Chondrocyte (in vitro differentiated cells): ENCODE measurements at regions not wholly inside any gene's neighbourhood (a gene's known extent, or its start where the extent isn't known, plus 50 kb on each side); places are given as distances from the start of the nearest gene placed in this dataset.

ENCODE experiments used
- DNase-seq: peaks from one replicate; pipeline ENCODE4 v3.0.0; 2021; ENCODE audit warnings: mixed read lengths, low spot score
- H3K27ac Mint-ChIP-seq: one replicate; pipeline ENCODE4 v1.8.0; 2021; ENCODE audit warnings: mild to moderate bottlenecking, moderate library complexity, mixed read lengths; ENCODE audit not compliant: unreplicated experiment
- H3K27me3 Mint-ChIP-seq: 2 replicates; pipeline ENCODE4 v1.8.0; 2021; ENCODE audit warnings: low read depth, mixed read lengths
- H3K36me3 Mint-ChIP-seq: 2 replicates; pipeline ENCODE4 v1.8.0; 2021; ENCODE audit warnings: low read depth, mixed read lengths
- H3K4me1 Mint-ChIP-seq: 2 replicates; pipeline ENCODE4 v1.8.0; 2021; ENCODE audit warnings: low read depth, mild to moderate bottlenecking, mixed read lengths
- H3K4me3 Mint-ChIP-seq: one replicate; pipeline ENCODE4 v1.8.0; 2021; ENCODE audit warnings: mild to moderate bottlenecking, moderate library complexity, mixed read lengths; ENCODE audit not compliant: unreplicated experiment
- H3K9me3 Mint-ChIP-seq: 2 replicates; pipeline ENCODE4 v1.8.0; 2021; ENCODE audit warnings: low read depth, mixed read lengths
- TF ChIP-seq, protein P1 (sequence below): fragments of 200-600 bp; sonication (generic); IDR thresholded peaks from 2 replicates; pipeline ENCODE4 v1.5.0; 2021; ENCODE audit warnings: antibody characterized with exemption, mild to moderate bottlenecking, moderate library complexity

DNA sequence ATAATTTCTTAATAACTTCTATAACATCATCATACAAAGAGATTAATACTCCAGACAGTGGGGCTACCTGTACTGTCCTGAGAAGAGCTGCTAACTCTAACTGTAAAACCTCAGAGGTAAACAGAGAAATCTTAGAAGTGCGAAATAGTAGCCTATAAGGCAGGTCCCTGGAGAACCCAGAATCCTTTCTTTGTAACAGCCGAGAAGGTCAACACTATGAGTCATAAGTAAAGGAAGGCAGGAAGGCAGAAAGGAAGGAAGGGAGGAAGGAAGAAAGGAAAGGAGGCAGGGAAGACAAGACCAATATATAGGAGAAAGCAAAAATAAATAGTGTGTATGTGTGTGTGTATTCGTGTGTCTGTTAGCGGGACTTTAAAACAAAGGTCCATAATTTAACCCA lies 540.6 kb downstream of the ZWINT start:
- Mint-ChIP-seq H3K4me3 (no peak overlapping the region), H3K27me3 (no peaks in the 10 kb centered on the region), H3K36me3 (no peaks in the 10 kb centered on the region), H3K27ac (no peak overlapping the region), H3K9me3 (peaks cover 12% of the 10 kb centered on the region), H3K4me1 (no peaks in the 10 kb centered on the region)
- DNase-seq = no peak
- TF ChIP-seq, protein P1, sequence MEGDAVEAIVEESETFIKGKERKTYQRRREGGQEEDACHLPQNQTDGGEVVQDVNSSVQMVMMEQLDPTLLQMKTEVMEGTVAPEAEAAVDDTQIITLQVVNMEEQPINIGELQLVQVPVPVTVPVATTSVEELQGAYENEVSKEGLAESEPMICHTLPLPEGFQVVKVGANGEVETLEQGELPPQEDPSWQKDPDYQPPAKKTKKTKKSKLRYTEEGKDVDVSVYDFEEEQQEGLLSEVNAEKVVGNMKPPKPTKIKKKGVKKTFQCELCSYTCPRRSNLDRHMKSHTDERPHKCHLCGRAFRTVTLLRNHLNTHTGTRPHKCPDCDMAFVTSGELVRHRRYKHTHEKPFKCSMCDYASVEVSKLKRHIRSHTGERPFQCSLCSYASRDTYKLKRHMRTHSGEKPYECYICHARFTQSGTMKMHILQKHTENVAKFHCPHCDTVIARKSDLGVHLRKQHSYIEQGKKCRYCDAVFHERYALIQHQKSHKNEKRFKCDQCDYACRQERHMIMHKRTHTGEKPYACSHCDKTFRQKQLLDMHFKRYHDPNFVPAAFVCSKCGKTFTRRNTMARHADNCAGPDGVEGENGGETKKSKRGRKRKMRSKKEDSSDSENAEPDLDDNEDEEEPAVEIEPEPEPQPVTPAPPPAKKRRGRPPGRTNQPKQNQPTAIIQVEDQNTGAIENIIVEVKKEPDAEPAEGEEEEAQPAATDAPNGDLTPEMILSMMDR = no peak

- H3K27ac Mint-ChIP-seq = no peak overlapping the region
- TF ChIP-seq, protein P1 = no peak
- no peaks in the 10 kb centered on the region for H3K4me1 Mint-ChIP-seq
- H3K27me3 Mint-ChIP-seq = no peaks in the 10 kb centered on the region
- no peak overlapping the region for H3K4me3 Mint-ChIP-seq
- H3K36me3 Mint-ChIP-seq = no peaks in the 10 kb centered on the region
- peaks cover 9% of the 10 kb centered on the region for H3K9me3 Mint-ChIP-seq
- DNase-seq = no peak
These were observed 541.0 kb downstream of the ZWINT start for GRCh38 chr10:55820071-55820470.

DNA sequence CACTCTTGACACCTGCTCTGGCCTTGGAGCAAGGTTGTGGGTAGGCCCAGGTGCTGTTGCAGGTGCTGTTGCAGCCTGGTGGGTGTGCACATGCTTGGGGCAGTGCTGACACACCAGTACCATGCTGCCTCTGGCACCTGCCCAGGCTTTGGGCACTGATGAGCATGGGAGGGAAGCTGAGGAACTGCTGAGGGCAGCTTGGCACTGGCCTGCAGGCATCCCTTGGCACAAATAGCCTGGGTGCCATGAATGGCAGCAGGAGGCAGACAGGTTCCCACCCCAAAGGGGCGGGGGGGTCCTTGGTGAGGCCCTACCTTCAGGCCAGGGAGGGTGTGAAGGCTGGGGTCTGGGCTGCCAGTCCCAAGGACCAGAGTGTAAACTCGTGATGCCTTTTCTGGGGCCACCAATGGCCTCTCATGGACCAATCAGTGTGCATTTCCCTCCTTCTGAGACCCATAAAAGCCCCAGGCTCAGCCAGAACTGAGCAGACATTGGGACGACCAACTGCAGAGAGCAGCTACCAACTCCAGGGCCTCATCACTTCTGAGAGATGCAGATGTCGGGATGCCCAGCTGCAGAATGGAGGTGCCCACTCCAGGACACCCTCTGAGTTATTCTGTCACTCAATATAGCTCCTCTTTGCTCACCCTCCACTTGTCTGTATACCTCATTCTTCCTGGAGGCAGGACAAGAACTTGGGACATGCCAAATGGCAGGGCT lies 547.4 kb downstream of the ZWINT start:
- Mint-ChIP-seq H3K4me3 (no peak overlapping the region), H3K9me3 (no peaks in the 10 kb centered on the region), H3K27me3 (no peaks in the 10 kb centered on the region), H3K36me3 (no peaks in the 10 kb centered on the region), H3K4me1 (no peaks in the 10 kb centered on the region), H3K27ac (no peak overlapping the region)
- TF ChIP-seq, protein P1 = no peak
- peak; percentile 35 for DNase-seq

- peaks cover 18% of the 10 kb centered on the region for H3K9me3 Mint-ChIP-seq
- no peaks in the 10 kb centered on the region for H3K27me3 Mint-ChIP-seq
- H3K36me3 Mint-ChIP-seq = no peaks in the 10 kb centered on the region
- TF ChIP-seq, protein P1 = no peak
- no peak overlapping the region for H3K27ac Mint-ChIP-seq
- H3K4me1 Mint-ChIP-seq = no peaks in the 10 kb centered on the region
- no peak for DNase-seq
- no peak overlapping the region for H3K4me3 Mint-ChIP-seq
These were observed 558.0 kb downstream of the ZWINT start for GRCh38 chr10:55803055-55803454.

GRCh38 chr10:55801353-55801661 lies 559.8 kb downstream of the ZWINT start:
- Mint-ChIP-seq H3K9me3 (peaks cover 18% of the 10 kb centered on the region), H3K36me3 (no peaks in the 10 kb centered on the region), H3K4me3 (no peak overlapping the region), H3K27me3 (no peaks in the 10 kb centered on the region), H3K27ac (no peak overlapping the region), H3K4me1 (no peaks in the 10 kb centered on the region)
- no peak for DNase-seq
- TF ChIP-seq, protein P1 = no peak
